Keratinocyte (primary cell): ENCODE measurements at regions not wholly inside any gene's neighbourhood (a gene's known extent, or its start where the extent isn't known, plus 50 kb on each side); places are given as distances from the start of the nearest gene placed in this dataset.

Experiments
- DNase-seq: peaks from one replicate; pipeline ENCODE4 v3.0.0-alpha.2; 2011; ENCODE audit warnings: low read depth, missing footprints, low spot score
- FAIRE-seq: peaks from 2 replicates; lab custom pipeline; 2011; peaks lifted over from hg19 to GRCh38; lab: Jason Lieb, UNC
- H2AFZ ChIP-seq: 2 replicates; pipeline ENCODE4 v1.6.0; 2012; ENCODE audit warnings: low read length, control low read depth, inconsistent platforms; ENCODE audit not compliant: control insufficient read depth
- H3K27ac ChIP-seq: 2 replicates; pipeline ENCODE4 v1.5.1; 2011; ENCODE audit warnings: low read length; ENCODE audit not compliant: control insufficient read depth, insufficient read depth
- H3K27me3 ChIP-seq: 3 replicates; pipeline ENCODE4 v1.6.0; 2011; ENCODE audit warnings: low read length; ENCODE audit not compliant: control insufficient read depth, insufficient read depth; ENCODE audit errors: extremely low read depth
- H3K36me3 ChIP-seq, 2 experiments: 2 replicates in 1 of 2; 3 replicates in 1 of 2; pipeline ENCODE4 v1.5.1; 2011; ENCODE audit warnings: low read length in 2 of 2, mild to moderate bottlenecking in 1 of 2; ENCODE audit not compliant: control insufficient read depth in 2 of 2, insufficient read depth in 2 of 2; ENCODE audit errors: extremely low read depth in 1 of 2
- H3K4me1 ChIP-seq: 3 replicates; pipeline ENCODE4 v1.5.1; 2011; ENCODE audit warnings: low read length; ENCODE audit not compliant: control insufficient read depth, insufficient read depth; ENCODE audit errors: extremely low read depth
- H3K4me2 ChIP-seq: 3 replicates; pipeline ENCODE4 v1.6.0; 2011; ENCODE audit warnings: low read depth, low read length; ENCODE audit not compliant: control insufficient read depth, insufficient read depth; ENCODE audit errors: extremely low read depth
- H3K4me3 ChIP-seq, 3 experiments: fragments of 200-600 bp in 1 of 3; sonication (generic) in 1 of 3; 2 replicates in 2 of 3; 3 replicates in 1 of 3; pipeline ENCODE4 v1.5.1; 2011 to 2016; ENCODE audit warnings: low read length in 3 of 3, mild to moderate bottlenecking in 3 of 3, control low read depth in 2 of 3, inconsistent platforms in 1 of 3, low read depth in 1 of 3, mixed read lengths in 1 of 3, mixed run types in 1 of 3, moderate library complexity in 1 of 3; ENCODE audit not compliant: control insufficient read depth in 2 of 3, insufficient read depth in 2 of 3; ENCODE audit errors: extremely low read depth in 1 of 3
- H3K79me2 ChIP-seq: 2 replicates; pipeline ENCODE4 v1.6.0; 2012; ENCODE audit warnings: low read length; ENCODE audit not compliant: control insufficient read depth, insufficient read depth
- H3K9ac ChIP-seq: 3 replicates; pipeline ENCODE4 v1.6.0; 2011; ENCODE audit warnings: low read length; ENCODE audit not compliant: control insufficient read depth, insufficient read depth; ENCODE audit errors: extremely low read depth
- H3K9me1 ChIP-seq: 3 replicates; pipeline ENCODE4 v1.6.0; 2011; ENCODE audit warnings: low read length; ENCODE audit not compliant: control insufficient read depth, insufficient read depth; ENCODE audit errors: extremely low read depth
- H3K9me3 ChIP-seq: 2 replicates; pipeline ENCODE4 v1.5.1; 2012; ENCODE audit warnings: low read depth, low read length; ENCODE audit not compliant: control insufficient read depth
- H4K20me1 ChIP-seq: 3 replicates; pipeline ENCODE4 v1.6.0; 2011; ENCODE audit warnings: low read length; ENCODE audit not compliant: control insufficient read depth, insufficient read depth; ENCODE audit errors: extremely low read depth
- EZH2 ChIP-seq: IDR thresholded peaks from one replicate; pipeline ENCODE4 v1.6.1; 2012; ENCODE audit warnings: inconsistent platforms, mild to moderate bottlenecking, low read length, moderate library complexity
- dilution Hi-C: fragments of 300-500 bp; cut with MboI; formaldehyde crosslinking; loops from one replicate; pipeline ENCODE4 v1.7.0; 2020; ENCODE audit warnings: low sequenced_read_pairs; ENCODE audit not compliant: extremely low pct_ligation_motif_present
- TF ChIP-seq, protein P1 (sequence below), 3 experiments: IDR thresholded peaks in 1 of 3; conservative IDR thresholded peaks in 1 of 3; optimal IDR thresholded peaks in 1 of 3; 2 replicates in 2 of 3; 3 replicates in 1 of 3; pipeline versions ENCODE3 to v1.5.1; 2011; ENCODE audit warnings: low read length in 3 of 3, mild to moderate bottlenecking in 3 of 3, moderate library complexity in 2 of 3, control low read depth in 1 of 3, inconsistent platforms in 1 of 3; ENCODE audit not compliant: insufficient read depth in 2 of 3; ENCODE audit errors: extremely low read depth in 1 of 3

DNA sequence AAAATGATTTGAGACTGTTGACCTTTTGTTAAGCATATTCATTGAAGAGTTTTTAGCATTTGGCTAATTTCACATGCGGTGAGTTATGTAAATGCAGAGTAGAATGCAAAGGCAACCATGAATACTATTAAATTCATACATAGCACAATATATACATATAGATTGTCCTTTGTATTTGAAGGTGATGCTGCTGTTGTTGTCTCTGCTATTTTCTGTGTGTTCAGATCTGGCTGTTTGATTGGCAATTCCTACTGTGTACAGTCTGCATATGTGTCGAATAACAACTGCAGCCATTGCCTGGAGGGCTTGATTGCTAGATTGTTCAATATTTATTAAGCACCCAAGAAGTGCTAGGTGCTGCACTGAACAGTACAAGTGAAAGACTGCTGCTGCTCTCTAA is 187.4 kb downstream of the FOXG1 start:
- Histone ChIP-seq H3K9me1 (no peaks in the 10 kb centered on the region), H2AFZ (no peak overlapping the region), H3K4me1 (no peaks in the 10 kb centered on the region), H4K20me1 (no peaks in the 10 kb centered on the region), H3K36me3 (no peaks in the 10 kb centered on the region), H3K27me3 (no peaks in the 10 kb centered on the region), H3K4me3 (no peak overlapping the region), H3K9ac (no peak overlapping the region), H3K79me2 (no peaks in the 10 kb centered on the region), H3K4me2 (no peak overlapping the region), H3K27ac (no peak overlapping the region), H3K9me3 (no peaks in the 10 kb centered on the region)
- FAIRE-seq (no peak), DNase-seq (no peak)
- TF ChIP-seq EZH2: no peak
- TF ChIP-seq, protein P1, sequence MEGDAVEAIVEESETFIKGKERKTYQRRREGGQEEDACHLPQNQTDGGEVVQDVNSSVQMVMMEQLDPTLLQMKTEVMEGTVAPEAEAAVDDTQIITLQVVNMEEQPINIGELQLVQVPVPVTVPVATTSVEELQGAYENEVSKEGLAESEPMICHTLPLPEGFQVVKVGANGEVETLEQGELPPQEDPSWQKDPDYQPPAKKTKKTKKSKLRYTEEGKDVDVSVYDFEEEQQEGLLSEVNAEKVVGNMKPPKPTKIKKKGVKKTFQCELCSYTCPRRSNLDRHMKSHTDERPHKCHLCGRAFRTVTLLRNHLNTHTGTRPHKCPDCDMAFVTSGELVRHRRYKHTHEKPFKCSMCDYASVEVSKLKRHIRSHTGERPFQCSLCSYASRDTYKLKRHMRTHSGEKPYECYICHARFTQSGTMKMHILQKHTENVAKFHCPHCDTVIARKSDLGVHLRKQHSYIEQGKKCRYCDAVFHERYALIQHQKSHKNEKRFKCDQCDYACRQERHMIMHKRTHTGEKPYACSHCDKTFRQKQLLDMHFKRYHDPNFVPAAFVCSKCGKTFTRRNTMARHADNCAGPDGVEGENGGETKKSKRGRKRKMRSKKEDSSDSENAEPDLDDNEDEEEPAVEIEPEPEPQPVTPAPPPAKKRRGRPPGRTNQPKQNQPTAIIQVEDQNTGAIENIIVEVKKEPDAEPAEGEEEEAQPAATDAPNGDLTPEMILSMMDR (optimal IDR thresholded peaks at IDR 0.05 in 1 of 3, IDR thresholded peaks at IDR 0.05 in 1 of 3, conservative IDR thresholded peaks at IDR 0.05 in 1 of 3; ENCODE audit: extremely low read depth in 1 of 3, insufficient read depth in 2 of 3, low read length in 3 of 3): no peak
- dilution Hi-C loops: no loop called here

DNA sequence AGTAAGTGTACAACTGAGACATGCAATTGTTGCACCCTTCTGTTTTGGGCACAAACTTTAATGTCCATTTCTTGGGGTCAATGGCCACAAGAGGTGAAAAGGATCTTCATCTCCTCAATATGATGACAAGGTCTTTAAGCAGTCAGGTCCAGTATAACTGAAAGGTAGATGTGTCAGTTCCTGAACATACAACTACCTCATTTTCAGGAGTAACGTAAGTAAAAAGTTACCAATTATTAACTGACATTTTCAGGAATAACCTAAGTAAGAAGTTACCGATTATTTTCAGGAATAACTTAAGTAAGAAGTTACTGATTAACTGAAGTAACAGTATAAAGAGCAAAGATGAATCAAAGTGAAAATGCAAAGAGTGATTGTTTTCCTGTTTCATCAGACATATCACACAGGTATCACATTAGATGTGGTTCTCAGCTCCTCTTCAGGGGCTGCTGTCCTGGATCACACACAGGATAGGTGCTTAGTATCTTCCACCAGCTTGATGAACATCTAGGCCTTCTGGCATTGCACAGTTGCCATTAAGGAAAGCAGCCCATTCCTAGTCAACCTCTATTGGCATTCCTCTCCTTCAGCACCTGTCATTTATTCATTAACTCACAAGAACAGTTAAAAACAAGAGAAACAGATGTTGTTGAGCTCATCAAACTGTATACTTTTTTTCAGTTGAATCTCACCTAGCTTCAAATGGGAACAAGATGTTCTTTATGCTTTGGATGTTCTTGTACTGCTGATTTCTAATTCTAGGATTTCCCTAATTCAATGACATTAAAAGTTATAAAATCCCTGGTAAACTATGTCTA is 200.0 kb downstream of the FOXG1 start:
- Histone ChIP-seq H3K4me1 (no peaks in the 10 kb centered on the region), H2AFZ (no peak overlapping the region), H4K20me1 (no peaks in the 10 kb centered on the region), H3K4me3 (no peak overlapping the region), H3K9me1 (no peaks in the 10 kb centered on the region), H3K27ac (no peak overlapping the region), H3K9me3 (no peaks in the 10 kb centered on the region), H3K27me3 (no peaks in the 10 kb centered on the region), H3K9ac (no peak overlapping the region), H3K36me3 (no peaks in the 10 kb centered on the region), H3K79me2 (no peaks in the 10 kb centered on the region), H3K4me2 (no peak overlapping the region)
- no peak for TF ChIP-seq EZH2
- TF ChIP-seq, protein P1 (optimal IDR thresholded peaks at IDR 0.05 in 1 of 3, IDR thresholded peaks at IDR 0.05 in 1 of 3, conservative IDR thresholded peaks at IDR 0.05 in 1 of 3; ENCODE audit: extremely low read depth in 1 of 3, insufficient read depth in 2 of 3, low read length in 3 of 3): no peak
- DNase-seq (no peak), FAIRE-seq (no peak)
- dilution Hi-C loops: no loop called here
